GM18907 (cell line): ENCODE measurements at regions not wholly inside any gene's neighbourhood (a gene's known extent, or its start where the extent isn't known, plus 50 kb on each side); places are given as distances from the start of the nearest gene placed in this dataset.
"Not testable (repeated sequence)": the region's sequence is repeated elsewhere in the genome, so short reads cannot be mapped to it uniquely, and the experiment has no call there.

Experiments used
- ATAC-seq: cut with Tn5 transposase; IDR thresholded peaks from one replicate; pipeline ENCODE4 v1.9.1; 2021; ENCODE audit warnings: mild to moderate bottlenecking, moderate library complexity; ENCODE audit not compliant: unreplicated experiment

GRCh38 chr18:60209042-60209441, 163.5 kb downstream of the MC4R start:
- ATAC-seq: no peak

- ATAC-seq: no peak
Measured at GRCh38 chr18:60202708-60203107, 169.9 kb downstream of the MC4R start.

- ATAC-seq: no peak
Measured at GRCh38 chr18:60200558-60200957, 172.0 kb downstream of the MC4R start.

- no peak for ATAC-seq
Measured at GRCh38 chr18:60199505-60199904, 173.1 kb downstream of the MC4R start.

GRCh38 chr18:60197671-60198462, 174.7 kb downstream of the MC4R start:
- ATAC-seq: no peak

GRCh38 chr18:60196836-60197606, 175.6 kb downstream of the MC4R start:
- ATAC-seq: no peak

GRCh38 chr18:60193780-60194179, 178.8 kb downstream of the MC4R start:
- ATAC-seq: no peak

- no peak for ATAC-seq
Measured at GRCh38 chr18:60191926-60192325, 180.6 kb downstream of the MC4R start.

- no peak for ATAC-seq
Measured at GRCh38 chr18:60189856-60190255, 182.7 kb downstream of the MC4R start.

GRCh38 chr18:60188958-60189357, 183.6 kb downstream of the MC4R start:
- no peak for ATAC-seq

GRCh38 chr18:60182223-60182622, 190.4 kb downstream of the MC4R start:
- no peak for ATAC-seq

GRCh38 chr18:60180671-60181070, 191.9 kb downstream of the MC4R start:
- no peak for ATAC-seq

- ATAC-seq: not testable (repeated sequence)
Measured at GRCh38 chr18:60178224-60178623, 194.4 kb downstream of the MC4R start.

- ATAC-seq: no peak
Measured at GRCh38 chr18:60176259-60176658, 196.3 kb downstream of the MC4R start.

GRCh38 chr18:60174832-60175231, 197.7 kb downstream of the MC4R start:
- no peak for ATAC-seq

GRCh38 chr18:60172030-60172429, 200.5 kb downstream of the MC4R start:
- no peak for ATAC-seq

- ATAC-seq: peak; percentile 93
Measured at GRCh38 chr18:60163622-60164021, 209.0 kb downstream of the MC4R start.

- peak; percentile 71 for ATAC-seq
Measured at GRCh38 chr18:60162388-60162787, 210.2 kb downstream of the MC4R start.

- no peak for ATAC-seq
Measured at GRCh38 chr18:60157810-60158209, 214.8 kb downstream of the MC4R start.

- no peak for ATAC-seq
Measured at GRCh38 chr18:60153376-60153775, 219.2 kb downstream of the MC4R start.

- no peak for ATAC-seq
Measured at GRCh38 chr18:60149316-60149715, 223.3 kb downstream of the MC4R start.

GRCh38 chr18:60147323-60147722, 225.3 kb downstream of the MC4R start:
- ATAC-seq: peak; percentile 55
